Thyroid gland (tissue), 4 donors: ENCODE measurements at regions not wholly inside any gene's neighbourhood (a gene's known extent, or its start where the extent isn't known, plus 50 kb on each side); places are given as distances from the start of the nearest gene placed in this dataset.

Experiments
- POLR2A ChIP-seq, 2 donors: fragments of 450-650 bp; IDR thresholded peaks; one replicate each; pipeline ENCODE4 v1.6.1; 2017; ENCODE audit warnings: antibody characterized with exemption in 2 of 2, mild to moderate bottlenecking in 2 of 2, moderate library complexity in 1 of 2
- TF ChIP-seq, protein P1 (sequence below), 6 experiments: fragments of 200-600 bp in 3 of 6; fragments of 450-650 bp in 3 of 6; sonication (generic) in 3 of 6; IDR thresholded peaks; one replicate each; pipeline ENCODE4 v1.5.1; 2016 to 2019; ENCODE audit warnings: antibody characterized with exemption in 6 of 6, mild to moderate bottlenecking in 2 of 6, inconsistent platforms in 1 of 6, moderate library complexity in 1 of 6

GRCh38 chr18:78587096-78587495 lies 392.5 kb upstream of the SALL3 start:
- TF ChIP-seq, protein P1, sequence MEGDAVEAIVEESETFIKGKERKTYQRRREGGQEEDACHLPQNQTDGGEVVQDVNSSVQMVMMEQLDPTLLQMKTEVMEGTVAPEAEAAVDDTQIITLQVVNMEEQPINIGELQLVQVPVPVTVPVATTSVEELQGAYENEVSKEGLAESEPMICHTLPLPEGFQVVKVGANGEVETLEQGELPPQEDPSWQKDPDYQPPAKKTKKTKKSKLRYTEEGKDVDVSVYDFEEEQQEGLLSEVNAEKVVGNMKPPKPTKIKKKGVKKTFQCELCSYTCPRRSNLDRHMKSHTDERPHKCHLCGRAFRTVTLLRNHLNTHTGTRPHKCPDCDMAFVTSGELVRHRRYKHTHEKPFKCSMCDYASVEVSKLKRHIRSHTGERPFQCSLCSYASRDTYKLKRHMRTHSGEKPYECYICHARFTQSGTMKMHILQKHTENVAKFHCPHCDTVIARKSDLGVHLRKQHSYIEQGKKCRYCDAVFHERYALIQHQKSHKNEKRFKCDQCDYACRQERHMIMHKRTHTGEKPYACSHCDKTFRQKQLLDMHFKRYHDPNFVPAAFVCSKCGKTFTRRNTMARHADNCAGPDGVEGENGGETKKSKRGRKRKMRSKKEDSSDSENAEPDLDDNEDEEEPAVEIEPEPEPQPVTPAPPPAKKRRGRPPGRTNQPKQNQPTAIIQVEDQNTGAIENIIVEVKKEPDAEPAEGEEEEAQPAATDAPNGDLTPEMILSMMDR (IDR thresholded peaks at IDR 0.05): no peak
- no peak for TF ChIP-seq POLR2A (IDR thresholded peaks at IDR 0.05)
